ENCODE measurements at regions not wholly inside any gene's neighbourhood (a gene's known extent, or its start where the extent isn't known, plus 50 kb on each side); places are given as distances from the start of the nearest gene placed in this dataset.
A peak's percentile ranks its signal among the peaks of the same experiment; 100 is the strongest.

DNA sequence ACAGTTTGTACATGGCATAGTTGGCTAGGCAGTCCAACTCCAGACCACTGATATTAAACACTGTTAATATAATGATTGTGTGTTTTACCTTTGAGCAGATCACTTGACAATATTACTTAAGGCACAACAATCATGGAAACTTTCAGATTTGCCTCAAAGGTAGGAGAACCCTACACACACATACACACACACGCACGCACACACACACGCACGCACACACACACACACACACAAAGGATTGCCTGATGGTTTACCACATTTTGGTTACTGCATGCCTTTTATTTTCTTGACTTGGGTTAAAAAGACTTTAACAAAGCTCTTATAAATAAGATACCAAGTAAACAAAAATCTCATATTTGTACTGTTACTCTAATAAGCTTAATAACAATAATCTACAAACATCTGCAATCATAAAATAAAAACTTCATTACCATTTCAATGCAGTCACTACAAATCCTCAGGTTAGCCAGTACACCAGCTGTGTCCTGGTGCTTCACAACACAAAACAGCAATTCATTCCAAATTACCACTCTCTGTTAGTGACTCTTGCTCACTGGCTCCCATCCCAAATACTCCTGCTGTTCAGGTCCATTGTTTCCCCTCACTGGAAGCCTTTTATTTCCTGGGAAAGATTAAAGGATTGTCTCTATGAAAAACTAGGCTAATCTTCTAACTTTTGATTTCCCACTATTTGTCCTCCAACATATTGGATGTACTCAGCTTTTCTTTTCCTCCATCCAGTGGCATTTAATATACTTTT lies 175.2 kb upstream of the ATP2B1 start:
- no peak for DNase-seq
- POLR2A ChIA-PET, result interaction anchor here (0.6 to 1.2 kb wide), 2 partner anchors 19 to 174 kb away, joined by 3 read pairs; no protein-coding TSS in a partner anchor

DNA sequence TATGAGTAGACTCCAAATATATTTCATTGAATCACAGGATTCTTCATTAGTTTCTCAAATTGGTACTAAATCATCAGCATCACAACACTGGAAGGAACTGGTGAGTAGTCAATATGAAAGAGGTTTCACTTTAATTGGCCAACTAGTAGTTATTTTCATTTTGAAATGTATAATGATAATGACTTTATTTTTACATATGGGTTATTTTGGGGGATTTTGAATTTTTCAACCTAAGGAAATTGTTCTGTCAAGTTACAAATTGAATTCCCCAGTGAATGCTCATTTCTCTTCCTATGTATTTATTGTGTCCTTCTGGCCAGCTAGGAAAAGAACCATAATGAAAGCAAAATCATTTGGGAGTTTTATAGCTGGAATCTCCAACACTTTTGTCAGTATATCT lies 174.2 kb upstream of the ATP2B1 start:
- Mint-ChIP-seq H3K4me1 (peaks cover 29% of the 10 kb centered on the region), H3K27ac (no peak overlapping the region), H3K9me3 (no peaks in the 10 kb centered on the region), H3K36me3 (peaks cover 11% of the 10 kb centered on the region), H3K4me3 (no peak overlapping the region), H3K27me3 (no peaks in the 10 kb centered on the region)
- DNase-seq (no peak), ATAC-seq (ENCODE audit: low read depth) (no peak)
- POLR2A ChIA-PET, result interaction anchor here (4.5 kb wide), 1 partner anchor 174 kb away, joined by 23 read pairs; the partner anchor contains the start of gene ATP2B1

More for the DNA sequence above, 175.2 kb upstream of the ATP2B1 start:
- peaks cover 24% of the 10 kb centered on the region for H3K4me1 Mint-ChIP-seq
- no peak overlapping the region for H3K4me3 Mint-ChIP-seq
- H3K9me3 Mint-ChIP-seq, result no peaks in the 10 kb centered on the region
- no peak overlapping the region for H3K27ac Mint-ChIP-seq
- H3K27me3 Mint-ChIP-seq, result no peaks in the 10 kb centered on the region
- ATAC-seq (ENCODE audit: low read depth), result no peak
- H3K36me3 Mint-ChIP-seq, result peaks cover 11% of the 10 kb centered on the region

DNA sequence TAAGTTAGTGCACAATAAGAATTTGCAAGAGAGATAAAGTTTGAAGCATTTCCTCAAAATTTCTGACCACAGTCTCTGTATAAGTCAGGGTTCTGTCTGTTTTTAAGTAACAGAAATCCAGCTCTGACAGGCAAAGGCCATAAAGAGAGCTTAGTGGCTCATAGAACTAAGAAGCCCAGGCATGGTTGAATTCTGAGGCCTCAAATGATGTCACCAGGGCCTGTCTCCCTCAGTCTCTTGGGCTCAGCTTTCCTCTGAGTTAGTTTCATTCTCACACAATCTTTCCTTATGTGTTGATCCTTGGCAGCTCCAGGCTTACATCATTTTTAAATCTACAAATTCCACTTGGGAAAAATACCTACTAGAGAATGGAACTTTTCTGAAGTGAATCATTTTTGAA lies 173.4 kb upstream of the ATP2B1 start:
- Mint-ChIP-seq H3K4me1 (peaks cover 29% of the 10 kb centered on the region), H3K36me3 (peaks cover 11% of the 10 kb centered on the region), H3K27me3 (no peaks in the 10 kb centered on the region), H3K9me3 (no peaks in the 10 kb centered on the region), H3K4me3 (peak overlapping the region; percentile 30), H3K27ac (peak overlapping the region; percentile 91)
- ATAC-seq (ENCODE audit: low read depth) (no peak), DNase-seq (no peak)
- POLR2A ChIA-PET, result interaction anchor here (4.5 kb wide), 1 partner anchor 173 kb away, joined by 23 read pairs; the partner anchor contains the start of gene ATP2B1

DNA sequence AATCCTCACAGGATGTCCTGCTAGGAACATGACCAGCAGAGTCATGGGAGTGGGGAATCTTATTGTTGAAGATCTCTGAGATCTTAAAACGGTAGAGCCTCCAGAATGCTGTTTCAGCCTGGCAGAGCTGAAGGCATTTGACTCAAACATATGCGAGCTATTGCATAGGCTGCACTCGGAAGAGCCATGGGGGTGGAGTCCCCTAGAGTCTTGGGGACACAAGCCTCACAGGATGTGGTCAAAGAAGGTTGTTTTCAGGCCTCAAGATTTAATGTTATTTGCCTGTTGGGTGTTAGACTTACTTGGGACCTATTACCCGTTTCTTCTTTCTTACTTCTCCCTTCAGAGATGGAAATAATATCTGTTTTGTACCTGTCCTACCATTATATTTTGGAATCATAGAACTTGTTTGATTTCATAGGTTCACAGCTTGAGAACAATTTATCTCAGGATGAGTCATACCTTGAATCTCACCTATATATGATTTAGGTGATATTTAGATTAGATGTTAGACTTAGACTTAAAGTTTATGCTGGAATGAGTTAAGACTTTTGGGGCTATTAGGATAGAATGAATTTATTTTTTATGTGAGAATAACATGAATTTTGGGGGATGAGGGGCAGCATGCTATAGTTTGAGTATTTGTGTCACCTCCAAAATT lies 172.2 kb upstream of the ATP2B1 start:
- peak; percentile 49 for DNase-seq
- POLR2A ChIA-PET, result interaction anchor here (1.0 to 4.5 kb wide), 2 partner anchors 17 to 172 kb away, joined by 7 to 23 read pairs; partner anchors contain the start of gene ATP2B1
- H3K4me1 Mint-ChIP-seq, result peaks cover 29% of the 10 kb centered on the region

DNA sequence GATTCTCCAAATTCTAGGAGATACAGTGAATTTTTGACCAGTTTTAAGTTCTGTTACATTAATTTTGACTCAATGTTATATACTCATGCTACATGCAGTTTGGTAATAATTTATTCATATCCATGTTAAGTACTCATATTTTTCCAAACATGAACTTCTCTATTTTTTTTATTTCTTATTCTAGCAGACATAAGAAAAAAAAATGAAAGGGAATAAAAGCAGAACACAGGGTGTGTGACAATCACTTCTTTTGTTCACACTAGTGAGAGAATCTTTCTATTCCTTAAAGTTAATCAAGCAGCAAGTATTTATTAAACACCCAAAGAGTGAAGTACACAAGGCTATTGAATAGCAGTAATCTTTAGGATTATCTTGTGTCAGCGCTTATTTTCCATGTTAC lies 171.1 kb upstream of the ATP2B1 start:
- no peaks in the 10 kb centered on the region for H3K9me3 Mint-ChIP-seq
- H3K27ac Mint-ChIP-seq, result no peak overlapping the region
- peaks cover 13% of the 10 kb centered on the region for H3K36me3 Mint-ChIP-seq
- POLR2A ChIA-PET, result interaction anchor here (0.9 to 4.5 kb wide), 2 partner anchors 16 to 171 kb away, joined by 4 to 23 read pairs; partner anchors contain the start of gene ATP2B1
- ATAC-seq (ENCODE audit: low read depth) (no peak), DNase-seq (no peak)
- H3K4me3 Mint-ChIP-seq, result no peak overlapping the region
- peaks cover 29% of the 10 kb centered on the region for H3K4me1 Mint-ChIP-seq
- H3K27me3 Mint-ChIP-seq, result no peaks in the 10 kb centered on the region

More for the DNA sequence above, 172.2 kb upstream of the ATP2B1 start:
- Mint-ChIP-seq H3K27ac (peak overlapping the region; percentile 91), H3K9me3 (no peaks in the 10 kb centered on the region), H3K36me3 (peaks cover 13% of the 10 kb centered on the region), H3K27me3 (no peaks in the 10 kb centered on the region), H3K4me3 (peak overlapping the region; percentile 59)
- ATAC-seq (ENCODE audit: low read depth), result peak; percentile 98

DNA sequence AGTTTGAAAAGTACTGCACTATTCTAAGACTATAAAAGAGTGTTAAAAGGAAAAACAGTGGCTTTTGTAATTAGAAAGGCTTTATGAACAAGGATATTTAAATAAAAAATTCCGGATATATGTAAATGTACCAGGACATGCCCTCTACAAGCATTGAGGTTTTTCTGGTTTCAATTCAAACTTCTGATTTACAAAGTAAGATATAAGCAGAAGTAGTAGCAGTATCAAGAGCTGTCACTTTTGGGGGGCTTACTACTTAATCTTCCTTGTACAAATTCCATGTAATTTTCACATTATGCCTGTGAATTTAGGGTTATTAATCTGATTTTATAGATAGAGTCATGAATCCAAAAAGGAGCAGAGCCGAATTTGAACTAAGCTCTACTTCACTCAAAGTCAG lies 170.3 kb upstream of the ATP2B1 start:
- H3K27me3 Mint-ChIP-seq, result no peaks in the 10 kb centered on the region
- POLR2A ChIA-PET, result interaction anchor here (0.7 to 4.5 kb wide), 3 partner anchors 16 to 848 kb away, joined by 3 to 23 read pairs (median 4); partner anchors contain the start of gene ATP2B1
- peak overlapping the region; percentile 35 for H3K4me3 Mint-ChIP-seq
- H3K4me1 Mint-ChIP-seq, result peaks cover 29% of the 10 kb centered on the region
- peaks cover 13% of the 10 kb centered on the region for H3K36me3 Mint-ChIP-seq
- no peak for DNase-seq
- H3K9me3 Mint-ChIP-seq, result no peaks in the 10 kb centered on the region
- ATAC-seq (ENCODE audit: low read depth), result no peak
- H3K27ac Mint-ChIP-seq, result peak overlapping the region; percentile 19

DNA sequence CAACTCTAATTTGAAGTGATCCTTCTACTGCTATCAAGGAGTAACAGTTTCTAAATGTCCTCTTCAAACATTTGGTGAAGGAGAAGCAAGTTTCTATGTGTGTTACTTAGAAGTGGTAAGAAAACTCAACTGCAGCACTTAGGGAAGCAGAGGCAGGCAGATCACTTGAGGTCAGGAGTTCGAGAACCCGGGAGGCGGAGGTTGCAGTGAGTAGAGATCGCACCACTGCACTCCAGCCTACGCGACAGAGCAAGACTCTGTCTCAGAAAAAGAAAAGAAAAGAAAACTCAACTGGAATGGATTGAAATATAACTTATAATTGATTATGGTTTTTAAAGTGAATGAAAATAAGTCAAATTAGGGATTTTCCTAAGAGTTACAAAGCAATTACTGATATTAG lies 169.7 kb upstream of the ATP2B1 start:
- DNase-seq (no peak), ATAC-seq (ENCODE audit: low read depth) (no peak)
- Mint-ChIP-seq H3K9me3 (no peaks in the 10 kb centered on the region), H3K4me3 (no peak overlapping the region), H3K27ac (peak overlapping the region; percentile 21), H3K4me1 (peaks cover 29% of the 10 kb centered on the region), H3K27me3 (no peaks in the 10 kb centered on the region), H3K36me3 (peaks cover 12% of the 10 kb centered on the region)
- POLR2A ChIA-PET, result interaction anchor here (4.5 kb wide), 1 partner anchor 170 kb away, joined by 23 read pairs; the partner anchor contains the start of gene ATP2B1

- H3K4me3 Mint-ChIP-seq, result no peak overlapping the region
- no peak overlapping the region for H3K27ac Mint-ChIP-seq
- POLR2A ChIA-PET, result no interaction called here
- ATAC-seq (ENCODE audit: low read depth) (no peak), DNase-seq (no peak)
- H3K9me3 Mint-ChIP-seq, result no peaks in the 10 kb centered on the region
- peaks cover 29% of the 10 kb centered on the region for H3K4me1 Mint-ChIP-seq
- no peaks in the 10 kb centered on the region for H3K27me3 Mint-ChIP-seq
- peaks cover 12% of the 10 kb centered on the region for H3K36me3 Mint-ChIP-seq
These were observed 169.0 kb upstream of the ATP2B1 start for GRCh38 chr12:89877671-89878070.

DNA sequence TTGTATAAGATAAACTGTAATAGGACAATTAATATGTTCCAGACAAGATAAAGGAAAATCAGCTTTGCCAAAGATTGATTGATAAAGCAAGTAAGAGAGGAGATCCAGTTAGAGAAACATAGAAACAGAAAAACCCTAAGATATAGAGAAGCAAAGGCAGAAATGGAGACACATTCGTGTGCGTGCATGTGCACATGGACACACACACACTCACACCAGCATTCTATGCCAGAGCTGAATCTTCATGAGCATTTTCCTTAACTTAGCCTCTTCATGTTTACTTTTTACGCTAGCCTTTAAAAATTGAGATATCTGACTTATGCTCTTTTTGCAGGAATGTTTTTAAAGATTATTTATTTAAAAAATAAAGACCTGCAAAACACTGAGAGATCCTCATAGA lies 168.5 kb upstream of the ATP2B1 start:
- H3K4me1 Mint-ChIP-seq, result peaks cover 26% of the 10 kb centered on the region
- DNase-seq (no peak), ATAC-seq (ENCODE audit: low read depth) (no peak)
- H3K4me3 Mint-ChIP-seq, result no peak overlapping the region
- H3K27ac Mint-ChIP-seq, result no peak overlapping the region
- H3K36me3 Mint-ChIP-seq, result peaks cover 11% of the 10 kb centered on the region
- H3K27me3 Mint-ChIP-seq, result no peaks in the 10 kb centered on the region
- POLR2A ChIA-PET, result no interaction called here
- H3K9me3 Mint-ChIP-seq, result no peaks in the 10 kb centered on the region

GRCh38 chr12:89875809-89876208 lies 167.2 kb upstream of the ATP2B1 start:
- no peaks in the 10 kb centered on the region for H3K27me3 Mint-ChIP-seq
- H3K4me1 Mint-ChIP-seq, result peaks cover 13% of the 10 kb centered on the region
- no peak for ATAC-seq (ENCODE audit: low read depth)
- POLR2A ChIA-PET, result no interaction called here
- H3K4me3 Mint-ChIP-seq, result no peak overlapping the region
- DNase-seq, result no peak
- peaks cover 6% of the 10 kb centered on the region for H3K36me3 Mint-ChIP-seq
- peaks cover 5% of the 10 kb centered on the region for H3K9me3 Mint-ChIP-seq
- H3K27ac Mint-ChIP-seq, result no peak overlapping the region

- POLR2A ChIA-PET, result no interaction called here
- DNase-seq (no peak), ATAC-seq (ENCODE audit: low read depth) (no peak)
- Mint-ChIP-seq H3K4me3 (no peak overlapping the region), H3K27me3 (no peaks in the 10 kb centered on the region), H3K36me3 (peaks cover 8% of the 10 kb centered on the region), H3K9me3 (peaks cover 5% of the 10 kb centered on the region), H3K4me1 (peaks cover 7% of the 10 kb centered on the region), H3K27ac (no peak overlapping the region)
These were observed 166.6 kb upstream of the ATP2B1 start for GRCh38 chr12:89875225-89875624.

GRCh38 chr12:89874146-89874545 lies 165.5 kb upstream of the ATP2B1 start:
- POLR2A ChIA-PET, result no interaction called here
- Mint-ChIP-seq H3K27me3 (no peaks in the 10 kb centered on the region), H3K4me1 (peaks cover 7% of the 10 kb centered on the region), H3K9me3 (peaks cover 8% of the 10 kb centered on the region), H3K36me3 (peaks cover 10% of the 10 kb centered on the region), H3K4me3 (no peak overlapping the region), H3K27ac (no peak overlapping the region)
- DNase-seq (no peak), ATAC-seq (ENCODE audit: low read depth) (no peak)

DNA sequence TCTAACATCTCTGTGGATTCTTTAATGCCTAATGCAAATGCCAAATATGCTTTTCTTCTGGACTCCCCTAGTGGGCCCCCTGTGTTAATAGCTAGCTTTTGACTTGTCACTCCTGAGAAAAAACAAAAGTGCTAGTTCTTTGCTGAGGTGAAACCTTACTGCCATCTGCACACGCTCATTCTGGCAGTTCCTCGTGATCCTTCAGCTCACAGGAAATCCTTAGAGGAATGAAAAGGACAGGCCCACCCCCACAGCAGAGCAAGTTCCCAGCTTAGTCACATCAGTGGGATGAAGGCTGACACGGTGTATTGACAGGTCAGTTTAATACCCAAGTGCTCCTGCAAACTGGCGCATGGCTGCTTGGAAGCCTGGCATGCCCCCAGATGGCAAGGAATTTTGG lies 165.1 kb upstream of the ATP2B1 start:
- Mint-ChIP-seq H3K36me3 (peaks cover 10% of the 10 kb centered on the region), H3K4me3 (no peak overlapping the region), H3K27me3 (no peaks in the 10 kb centered on the region), H3K4me1 (peaks cover 5% of the 10 kb centered on the region), H3K27ac (no peak overlapping the region), H3K9me3 (peaks cover 8% of the 10 kb centered on the region)
- no peak for DNase-seq
- POLR2A ChIA-PET, result no interaction called here
- ATAC-seq (ENCODE audit: low read depth), result no peak
